Stimulated activated CD8-positive, alpha-beta memory T cell treated with anti-CD3 and anti-CD28 coated beads, Interleukin-15, amount 100 ng/mL, for 1 hour (primary cell): ENCODE measurements at regions not wholly inside any gene's neighbourhood (a gene's known extent, or its start where the extent isn't known, plus 50 kb on each side); places are given as distances from the start of the nearest gene placed in this dataset.

Source experiments
- DNase-seq: peaks from one replicate; pipeline ENCODE4 v3.0.0-alpha.2; 2020; ENCODE audit warnings: low read depth

DNA sequence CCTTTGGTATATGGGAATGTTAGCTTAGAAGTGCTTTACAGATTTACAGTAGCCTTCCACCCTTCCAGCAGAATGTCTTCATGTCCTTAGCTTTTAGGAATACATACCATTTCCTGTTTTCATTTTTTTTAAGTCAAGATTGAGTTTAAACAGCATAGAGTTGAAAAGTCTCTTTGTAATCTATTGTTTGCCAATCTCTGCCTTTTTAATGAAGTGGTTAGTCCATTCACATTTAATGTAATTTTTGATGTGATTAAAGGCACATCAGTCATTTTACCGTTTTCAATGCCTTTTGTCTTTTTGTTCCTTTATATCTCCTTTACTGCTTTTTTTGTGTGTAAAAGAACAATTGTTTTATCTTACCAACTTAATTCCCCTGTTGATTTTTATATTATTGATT, 233.4 kb upstream of the SMIM21 start:
- DNase-seq, result no peak

DNA sequence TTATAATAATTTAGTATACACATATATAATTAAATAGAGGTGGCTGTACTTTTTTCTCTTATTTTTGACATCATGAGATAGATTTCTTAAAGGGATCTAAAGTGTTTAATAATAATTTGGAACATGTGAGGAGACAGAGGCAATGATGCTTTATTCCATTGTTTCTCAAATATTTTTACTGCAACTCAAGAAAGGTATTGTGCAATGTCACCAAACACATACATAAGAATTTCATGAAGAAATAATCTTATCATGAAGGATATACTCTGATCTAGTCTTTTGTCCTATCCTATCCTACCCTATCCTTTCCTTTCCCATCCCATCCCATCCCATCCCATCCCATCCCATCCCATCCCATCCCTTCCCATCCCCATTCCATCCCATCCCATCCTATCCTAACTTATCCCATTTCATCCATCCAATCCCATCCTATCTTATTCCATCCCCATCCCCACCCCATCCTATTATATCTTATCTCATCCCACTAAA, 232.1 kb upstream of the SMIM21 start:
- DNase-seq, result no peak

DNA sequence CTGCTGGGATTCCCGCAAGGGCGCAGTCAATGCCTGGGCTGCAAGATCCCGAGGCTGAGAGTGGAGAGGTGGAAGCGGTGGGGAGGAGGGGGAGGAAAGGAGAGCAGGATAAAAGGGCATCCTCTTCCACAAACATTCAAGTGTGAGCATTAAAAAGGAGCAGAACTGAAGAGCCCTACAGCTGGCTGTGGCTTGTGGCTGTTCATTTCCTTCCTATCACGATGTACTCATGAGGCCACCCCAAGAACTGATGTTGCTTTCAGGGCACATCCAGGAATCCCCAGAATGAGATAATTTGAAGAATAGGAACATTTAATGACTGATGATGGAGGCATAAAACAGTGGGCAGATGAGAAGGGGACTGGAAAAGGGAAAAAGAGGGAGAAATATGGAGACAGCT, 230.8 kb upstream of the SMIM21 start:
- no peak for DNase-seq

GRCh38 chr18:75656563-75657247, 229.2 kb upstream of the SMIM21 start:
- no peak for DNase-seq

DNA sequence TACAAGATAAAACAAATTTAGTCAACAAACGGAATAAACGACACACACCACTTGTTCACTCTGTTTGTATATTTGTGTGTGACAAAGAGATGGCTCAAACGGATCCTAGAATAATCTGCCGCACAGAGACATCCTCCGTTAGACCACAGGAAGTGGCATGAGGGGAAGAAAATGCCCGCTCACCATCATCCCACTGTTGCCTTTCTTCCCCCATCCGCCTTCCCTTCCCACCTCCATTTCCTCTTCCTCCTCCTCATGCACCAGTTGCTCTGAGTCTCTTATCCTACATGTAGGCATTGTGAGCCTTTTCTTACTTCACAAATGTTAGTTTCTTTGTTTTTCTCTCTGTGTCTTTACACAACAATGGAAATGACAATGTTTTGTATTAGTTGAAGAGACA, 228.5 kb upstream of the SMIM21 start:
- no peak for DNase-seq

- no peak for DNase-seq
Observed at GRCh38 chr18:75654851-75655751, 227.6 kb upstream of the SMIM21 start.

- no peak for DNase-seq
Observed at GRCh38 chr18:75654386-75654785, 226.9 kb upstream of the SMIM21 start.

GRCh38 chr18:75652528-75652927, 225.0 kb upstream of the SMIM21 start:
- DNase-seq, result no peak

- no peak for DNase-seq
Observed at GRCh38 chr18:75644871-75645270, 217.4 kb upstream of the SMIM21 start.

DNA sequence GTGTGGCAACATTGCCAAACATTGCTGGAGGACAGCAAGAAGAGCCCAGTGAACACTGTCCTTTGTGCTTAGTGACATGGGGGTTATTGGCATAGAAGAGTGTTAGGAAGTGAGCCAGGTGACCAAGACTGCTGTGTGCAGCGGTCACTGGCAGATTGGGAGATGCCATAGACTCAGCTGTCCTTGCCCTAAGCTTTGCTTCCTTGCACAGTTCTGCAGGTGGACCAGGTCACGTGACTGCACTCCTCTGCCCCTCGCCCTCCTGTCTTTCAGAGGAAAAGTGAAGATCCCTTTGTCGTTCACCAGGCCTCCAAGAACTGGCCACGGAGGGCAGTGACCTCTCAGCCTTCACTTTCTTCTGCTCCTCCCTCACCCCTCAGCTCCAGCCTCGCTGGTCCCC, 215.6 kb upstream of the SMIM21 start:
- DNase-seq, result no peak

DNA sequence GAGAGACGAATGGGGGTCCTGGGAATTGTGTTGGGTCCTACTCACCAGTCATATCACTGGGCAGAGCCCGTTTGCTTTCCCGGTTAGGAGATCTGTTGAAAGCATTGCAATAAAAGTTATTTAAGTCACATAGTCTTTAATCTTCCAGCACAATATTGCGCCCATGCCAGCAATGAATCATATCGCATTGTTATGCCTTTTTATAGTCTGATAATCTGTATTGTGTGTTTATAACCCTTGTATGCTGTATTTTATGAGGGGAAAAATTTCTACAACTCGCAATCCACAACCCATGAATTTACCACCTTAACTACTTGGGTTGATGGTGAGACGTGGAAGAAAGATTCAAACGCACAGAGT, 211.9 kb upstream of the SMIM21 start:
- no peak for DNase-seq

DNA sequence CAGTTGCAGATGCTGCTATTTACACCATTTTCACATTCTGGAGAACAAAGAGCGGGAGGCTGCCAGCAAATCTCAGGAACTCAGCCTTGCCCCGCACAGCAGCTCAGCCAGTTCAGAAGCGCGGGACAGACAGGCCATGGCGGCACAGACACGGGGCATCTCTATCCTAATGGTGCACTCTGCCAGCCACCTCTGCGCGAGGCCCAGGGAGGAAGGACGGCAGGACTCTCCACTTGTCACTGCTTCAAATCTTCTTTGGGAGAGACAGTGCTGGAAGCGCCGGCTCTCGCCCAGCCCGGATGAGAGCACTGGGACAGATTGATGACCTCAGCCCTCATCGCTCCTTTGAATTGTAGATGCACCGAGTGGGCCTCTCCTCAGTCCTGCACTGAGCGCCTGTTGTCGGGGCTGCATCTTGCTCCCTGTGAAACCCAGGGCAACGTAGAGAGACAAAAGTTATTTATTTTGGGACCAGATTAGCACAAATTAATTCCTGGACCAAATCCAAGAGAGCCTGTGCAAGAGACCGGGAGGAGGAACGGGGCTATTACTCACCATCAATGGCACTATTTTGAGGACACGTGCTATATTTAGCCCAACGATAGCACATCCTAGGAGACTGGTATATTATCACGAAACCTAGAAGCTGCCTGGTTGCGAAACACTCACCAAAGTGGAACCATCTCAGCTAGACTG, 211.4 kb upstream of the SMIM21 start:
- no peak for DNase-seq

DNA sequence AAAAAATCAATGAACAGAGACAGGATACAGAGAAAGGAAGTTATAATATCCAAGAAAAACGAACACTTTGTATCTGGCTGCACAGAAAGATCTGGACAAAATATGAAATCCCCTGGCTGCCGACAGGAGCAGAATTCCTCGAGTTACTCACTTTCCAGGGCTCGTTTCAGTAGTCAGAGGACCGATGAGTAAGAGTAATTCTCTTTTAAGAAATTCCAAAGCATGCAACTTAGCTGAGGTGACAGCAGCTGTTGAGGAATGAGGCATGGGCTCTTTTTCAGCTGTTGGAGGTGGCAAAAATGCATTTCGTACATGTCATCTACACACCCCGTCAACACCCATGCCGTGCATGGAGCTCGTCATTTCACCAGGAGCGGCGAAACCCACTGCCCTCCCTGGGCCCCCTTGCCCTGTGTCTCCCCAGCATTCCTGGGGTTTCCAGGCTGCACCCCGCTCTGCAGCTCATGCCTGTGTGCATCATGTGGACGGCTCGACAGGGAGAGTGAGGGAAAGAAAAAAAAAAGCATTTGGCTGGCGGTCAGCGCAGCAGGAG, 210.8 kb upstream of the SMIM21 start:
- no peak for DNase-seq

GRCh38 chr18:75635096-75635495, 207.6 kb upstream of the SMIM21 start:
- DNase-seq, result no peak

DNA sequence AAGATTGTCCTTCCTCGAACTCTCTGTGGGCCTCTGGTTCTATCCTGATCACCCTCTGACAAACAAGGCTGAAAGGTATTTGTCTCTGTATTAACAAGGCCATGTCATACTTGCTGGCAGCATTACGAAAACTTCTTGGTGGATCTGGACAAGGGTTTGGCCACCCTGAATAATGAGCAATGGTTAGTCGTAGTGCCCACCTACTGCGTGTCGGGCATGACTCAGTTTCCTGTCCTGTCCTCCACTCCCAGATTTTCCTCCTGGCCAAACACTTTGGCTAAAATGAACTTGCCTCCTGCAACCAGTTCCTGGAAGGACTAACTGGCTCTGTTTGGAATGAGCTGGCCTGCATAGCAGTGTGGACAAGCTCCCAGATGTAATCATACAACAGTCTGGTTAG, 198.5 kb upstream of the SMIM21 start:
- DNase-seq, result no peak

- DNase-seq, result no peak
Observed at GRCh38 chr18:75624869-75625268, 197.4 kb upstream of the SMIM21 start.

DNA sequence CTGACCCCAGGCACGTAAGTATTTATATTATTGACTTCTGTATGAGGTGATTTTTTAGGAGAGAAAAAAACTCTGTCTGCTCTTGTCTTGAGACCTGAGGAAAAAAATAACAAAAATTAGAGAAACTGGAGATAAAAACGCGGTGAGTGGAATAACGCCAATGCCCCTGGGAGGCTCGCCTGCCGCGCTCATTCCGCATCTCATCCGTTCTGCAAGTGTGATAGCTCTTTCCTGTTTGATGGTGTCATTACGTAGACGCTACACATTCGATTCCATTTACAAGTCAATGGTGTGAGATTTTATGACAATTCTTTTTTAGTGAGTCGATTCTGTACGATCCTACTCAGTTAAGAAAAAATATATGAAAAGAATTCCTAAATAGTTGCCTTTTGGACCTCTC, 194.3 kb upstream of the SMIM21 start:
- no peak for DNase-seq

GRCh38 chr18:75618146-75618545, 190.6 kb upstream of the SMIM21 start:
- DNase-seq, result no peak

DNA sequence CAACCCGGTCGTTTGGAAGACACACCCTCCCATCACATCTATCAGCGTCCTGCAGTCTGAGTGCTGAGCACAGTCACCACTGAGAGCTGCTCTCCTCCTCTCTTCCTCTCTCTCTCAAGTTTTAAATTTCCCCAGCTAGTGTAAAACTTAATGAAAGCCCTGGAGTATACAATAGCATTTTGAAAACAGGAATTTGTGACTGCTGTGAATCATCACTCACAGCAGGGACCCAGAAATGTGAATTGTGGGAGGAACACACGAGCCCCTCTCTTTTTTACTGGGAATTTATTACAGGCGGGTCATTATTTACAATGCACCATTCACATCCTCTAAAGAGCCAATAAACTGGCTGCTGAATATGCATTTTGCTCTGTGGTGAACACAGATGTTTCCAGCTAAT, 185.0 kb upstream of the SMIM21 start:
- DNase-seq, result no peak

GRCh38 chr18:75607701-75608100, 180.2 kb upstream of the SMIM21 start:
- DNase-seq, result no peak

- DNase-seq, result no peak
Observed at GRCh38 chr18:75592527-75592926, 165.0 kb upstream of the SMIM21 start.

GRCh38 chr18:75588412-75588811, 160.9 kb upstream of the SMIM21 start:
- DNase-seq, result no peak

- no peak for DNase-seq
Observed at GRCh38 chr18:75587131-75587530, 159.6 kb upstream of the SMIM21 start.
